Right lobe of liver (tissue), 4 donors: ENCODE measurements at regions not wholly inside any gene's neighbourhood (a gene's known extent, or its start where the extent isn't known, plus 50 kb on each side); places are given as distances from the start of the nearest gene placed in this dataset.

ENCODE experiments used
- CTCF ChIP-seq, 4 donors: fragments of 200-600 bp in 3 of 4; fragments of 450-650 bp in 1 of 4; IDR thresholded peaks; one replicate each; pipeline versions ENCODE4 v1.5.1 to v1.8.0; 2016 to 2022; ENCODE audit warnings: antibody characterized with exemption in 4 of 4, mild to moderate bottlenecking in 2 of 4
- POLR2A ChIP-seq: fragments of 450-650 bp; IDR thresholded peaks from one replicate; pipeline ENCODE4 v1.6.1; 2017; ENCODE audit warnings: antibody characterized with exemption, mild to moderate bottlenecking
- donor health status: DM: no; HTN: no; CAD: no.
- donor health status: DM: no; HTN: no; CAD: no.
- donor health status: DM: no; HTN: yes; CAD: no.

- no peak for TF ChIP-seq CTCF (IDR thresholded peaks at IDR 0.05)
- no peak for TF ChIP-seq POLR2A
These were observed 136.2 kb upstream of the RPS6KA3 start for GRCh38 chrX:20402956-20403355.
